ENCODE measurements at regions not wholly inside any gene's neighbourhood (a gene's known extent, or its start where the extent isn't known, plus 50 kb on each side); places are given as distances from the start of the nearest gene placed in this dataset.

GRCh38 chr2:120917886-120918285, 182.2 kb downstream of the GLI2 start:
- DNase-seq (ENCODE audit: low read depth in 2 of 2): no peak

GRCh38 chr2:120919216-120919615, 183.5 kb downstream of the GLI2 start:
- no peak for DNase-seq (ENCODE audit: low read depth in 2 of 2)

DNA sequence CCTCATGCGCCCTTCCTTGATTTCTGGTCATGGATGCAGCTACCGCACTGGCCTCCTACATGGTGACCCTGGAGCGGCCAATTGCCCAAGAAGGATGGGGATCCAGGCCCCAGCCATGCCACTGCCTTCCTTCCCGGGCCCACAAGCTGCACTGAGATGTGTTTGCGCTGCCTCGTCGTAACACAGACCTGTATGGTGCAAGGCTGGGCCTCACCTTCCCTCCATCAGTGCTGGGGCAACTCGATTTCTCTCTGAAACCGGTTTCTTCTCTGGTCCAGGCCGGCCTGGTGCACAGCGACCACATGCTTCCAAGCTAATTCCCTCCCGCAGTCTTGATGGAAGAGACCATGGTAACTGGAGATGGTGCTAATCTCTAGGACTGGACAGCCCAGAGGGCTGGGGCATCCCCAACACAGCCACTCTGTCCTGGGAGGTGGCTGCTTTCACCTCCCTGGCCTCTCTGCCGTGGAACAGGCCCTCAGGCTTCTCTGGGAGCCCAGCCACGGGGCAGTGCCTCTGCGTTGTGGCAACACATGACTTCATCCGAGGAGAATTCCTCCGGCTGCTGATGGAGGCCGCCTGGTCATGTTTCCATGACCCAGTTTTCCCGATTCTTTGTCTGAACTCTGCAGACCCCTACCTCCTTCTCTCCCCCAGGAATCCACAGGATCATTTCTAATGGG, 184.2 kb downstream of the GLI2 start:
- no peak for DNase-seq (ENCODE audit: low read depth in 2 of 2)

DNA sequence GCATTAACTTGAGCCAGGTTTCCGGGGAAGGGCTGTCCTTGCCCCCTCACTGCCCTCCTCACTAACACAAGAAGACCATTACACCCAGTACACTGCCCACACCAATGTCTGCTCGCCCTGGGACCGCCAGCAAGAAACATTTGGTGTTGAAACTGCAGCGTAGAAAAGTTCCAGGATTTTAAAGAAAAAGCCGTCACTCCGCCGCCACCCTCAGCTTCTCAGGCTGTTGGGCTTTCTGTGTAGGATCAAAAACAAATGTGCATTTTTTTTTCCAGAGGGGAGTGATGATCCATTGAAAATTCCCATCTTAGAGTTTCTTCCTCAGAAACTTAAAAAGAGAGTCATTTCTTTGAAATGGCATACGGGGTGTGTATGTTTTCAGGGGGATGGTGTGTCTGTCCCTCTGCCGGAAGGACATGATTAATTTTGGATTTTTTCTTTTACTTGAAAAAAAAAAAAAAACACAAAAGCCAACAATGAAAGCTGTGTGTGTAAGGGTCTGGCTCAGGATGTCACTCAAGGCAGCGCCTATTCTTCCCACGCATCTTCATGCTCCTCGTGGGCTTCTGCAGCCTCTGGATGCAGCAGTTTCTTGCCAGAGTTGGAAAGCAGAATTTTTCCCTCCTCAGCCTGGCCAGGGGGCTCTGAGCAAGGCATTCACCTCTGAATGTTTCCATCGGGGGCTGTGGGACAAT, 184.9 kb downstream of the GLI2 start:
- DNase-seq (ENCODE audit: low read depth in 2 of 2): no peak

GRCh38 chr2:120921457-120921856, 185.8 kb downstream of the GLI2 start:
- DNase-seq (ENCODE audit: low read depth in 2 of 2): no peak

DNA sequence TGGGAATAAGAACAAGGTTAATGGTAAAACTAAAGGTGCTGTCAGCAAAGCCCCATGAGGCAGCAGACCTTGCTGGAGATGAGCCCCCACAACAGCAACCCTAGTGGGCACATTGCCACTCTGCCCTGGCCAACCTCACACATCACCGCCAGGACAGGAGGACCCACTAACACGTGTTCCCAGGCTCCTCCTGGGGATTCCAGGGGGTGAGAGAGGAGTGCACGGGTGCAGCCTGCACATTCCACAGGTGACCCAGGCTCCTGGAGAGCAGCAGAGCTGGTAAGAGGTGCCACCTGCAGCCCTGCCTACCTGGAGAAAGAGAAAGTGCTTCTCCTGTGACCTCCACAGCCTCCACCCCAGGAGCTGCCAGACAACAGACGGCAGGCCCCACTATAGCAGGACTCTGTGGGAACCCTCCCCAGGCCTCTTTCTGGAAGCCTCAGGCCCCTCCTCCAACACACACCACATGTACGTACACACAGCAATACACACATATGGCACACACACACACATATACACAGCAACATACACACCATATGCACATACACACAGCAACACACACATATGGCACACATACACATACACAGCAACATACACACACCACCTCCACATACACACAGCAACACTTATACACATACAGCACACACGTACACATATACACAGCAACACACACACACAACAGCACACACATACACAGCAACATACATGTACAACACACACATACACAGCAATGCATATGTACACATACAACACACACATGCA, 187.1 kb downstream of the GLI2 start:
- no peak for DNase-seq (ENCODE audit: low read depth in 2 of 2)

DNA sequence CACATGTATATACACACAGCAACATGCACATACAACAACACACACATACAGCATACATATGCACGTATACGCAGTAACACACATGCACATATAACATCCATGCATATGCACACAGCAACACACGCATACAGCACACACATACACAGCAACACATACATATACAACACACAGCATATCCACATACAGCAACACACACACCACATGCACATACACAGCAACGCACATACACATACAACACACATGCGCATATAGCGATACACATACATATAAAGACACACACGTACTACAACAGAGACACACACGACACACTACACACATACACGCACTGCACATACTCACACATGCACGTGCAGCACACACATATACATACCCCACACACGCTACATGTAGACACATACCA, 187.8 kb downstream of the GLI2 start:
- DNase-seq (ENCODE audit: low read depth in 2 of 2): no peak

DNA sequence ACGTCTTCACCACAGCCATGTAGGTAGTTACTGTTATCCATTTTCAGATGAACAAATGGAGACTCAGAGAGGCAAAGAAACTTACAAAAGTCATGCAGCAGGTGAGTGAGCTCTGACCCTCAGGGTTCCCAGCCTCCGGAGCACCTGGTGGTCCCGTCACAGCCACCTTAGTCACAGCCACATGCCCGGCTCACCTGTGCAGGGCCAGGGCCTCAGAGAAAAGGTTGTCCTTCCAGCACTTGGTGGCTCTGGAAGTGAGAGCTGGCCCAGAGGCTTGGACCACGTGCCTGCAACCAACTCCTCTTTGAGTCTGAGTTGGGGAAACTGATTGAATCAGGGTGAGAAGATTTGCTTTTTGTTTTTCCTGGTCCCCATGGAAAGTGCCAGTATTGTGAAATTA, 189.3 kb downstream of the GLI2 start:
- no peak for DNase-seq (ENCODE audit: low read depth in 2 of 2)

DNA sequence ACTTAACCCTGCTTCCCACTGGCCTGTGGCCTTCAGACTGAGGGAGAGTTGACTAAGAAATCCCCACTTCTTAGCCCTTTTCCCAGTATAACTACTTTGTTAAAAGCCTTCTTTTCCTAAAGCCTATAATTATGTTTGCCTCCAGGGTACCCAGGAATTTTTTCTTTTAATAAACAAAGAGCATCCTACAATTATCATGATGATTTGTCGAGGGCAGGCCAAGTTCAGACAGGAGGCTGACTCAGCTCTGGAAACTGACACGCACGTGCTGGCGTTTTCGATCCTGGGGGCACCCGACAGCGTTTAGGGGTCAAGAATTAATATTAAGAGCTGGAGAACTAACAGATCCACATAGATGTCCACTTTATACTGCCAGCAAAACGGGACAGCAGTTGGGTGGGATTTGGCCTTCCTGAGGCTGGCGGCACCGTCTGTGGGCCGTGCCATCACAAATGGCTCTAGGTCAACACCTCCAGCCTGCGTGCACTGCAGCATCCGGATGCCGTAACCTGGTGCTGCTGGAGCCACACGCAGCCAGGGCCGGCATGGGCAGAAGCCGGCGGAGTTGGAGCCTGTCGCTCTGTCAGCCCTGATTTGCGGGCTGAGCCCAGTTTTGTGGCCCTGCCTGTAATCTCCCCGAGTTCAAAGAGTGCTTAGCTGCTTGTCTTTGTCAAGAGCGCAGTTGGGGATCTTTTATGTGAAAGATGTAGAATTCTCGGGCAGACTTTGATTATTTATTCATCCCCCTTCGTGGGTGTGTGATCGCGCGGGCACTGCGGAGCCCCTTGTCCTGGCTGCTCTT, 191.0 kb downstream of the GLI2 start:
- DNase-seq (ENCODE audit: low read depth in 2 of 2): no peak

DNA sequence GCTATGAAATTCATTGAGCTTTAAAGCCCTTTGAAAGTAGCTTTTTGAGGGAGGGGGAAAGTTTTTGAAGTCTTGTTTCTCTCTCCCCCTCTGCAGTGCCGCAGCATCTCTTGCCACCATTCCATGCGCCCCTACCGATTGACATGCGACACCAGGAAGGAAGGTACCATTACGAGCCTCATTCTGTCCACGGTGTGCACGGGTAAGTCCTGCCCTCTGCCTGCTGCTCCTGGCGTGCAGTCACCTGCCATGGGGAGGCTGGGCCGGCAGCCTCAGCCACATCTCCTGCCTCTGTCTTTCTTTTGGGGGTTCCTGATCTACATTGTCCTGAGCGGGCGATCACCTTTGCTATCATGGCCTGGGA, 191.6 kb downstream of the GLI2 start:
- DNase-seq (ENCODE audit: low read depth in 2 of 2): no peak

GRCh38 chr2:120929829-120930228, 194.2 kb downstream of the GLI2 start:
- no peak for DNase-seq (ENCODE audit: low read depth in 2 of 2)

DNA sequence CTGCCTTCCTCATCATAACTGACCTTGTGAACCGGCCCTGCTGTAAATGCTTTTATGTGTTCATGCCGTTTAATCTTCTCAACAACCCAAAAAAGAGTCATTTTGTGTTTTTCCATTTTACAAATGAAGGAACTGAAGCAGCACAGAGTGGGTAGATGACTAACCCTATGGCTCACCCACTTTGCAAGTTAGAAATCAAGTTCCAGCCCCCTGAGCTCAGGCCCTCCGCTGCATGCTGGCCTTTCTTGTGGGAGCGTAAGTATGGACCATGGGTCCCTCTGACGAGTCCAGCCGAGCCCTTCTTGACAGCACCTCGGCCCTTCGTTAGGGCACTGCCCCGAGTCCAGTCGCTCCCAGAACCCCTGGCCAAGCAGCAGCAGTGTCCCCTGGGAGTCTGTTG, 194.6 kb downstream of the GLI2 start:
- no peak for DNase-seq (ENCODE audit: low read depth in 2 of 2)

DNA sequence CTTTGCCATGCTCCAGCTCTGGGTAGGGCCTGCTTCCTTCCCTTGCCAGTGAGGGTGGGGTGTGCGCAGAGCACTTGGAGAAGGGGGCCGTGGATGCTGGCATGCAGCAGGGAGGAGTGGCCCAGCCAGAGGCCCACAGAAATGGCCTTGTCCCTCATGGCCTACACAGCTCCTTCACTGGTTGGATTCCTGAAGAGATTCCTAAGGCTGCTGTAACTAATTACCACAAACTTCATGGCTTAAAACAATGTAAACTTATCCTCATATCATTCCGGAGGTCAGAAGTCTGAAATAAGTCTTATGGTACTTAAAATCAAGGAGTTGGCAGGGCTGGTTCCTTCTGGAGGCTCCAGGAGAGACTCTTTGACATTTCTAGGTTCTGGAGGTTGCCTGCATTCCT, 195.2 kb downstream of the GLI2 start:
- DNase-seq (ENCODE audit: low read depth in 2 of 2): no peak

GRCh38 chr2:120932472-120932871, 196.8 kb downstream of the GLI2 start:
- DNase-seq (ENCODE audit: low read depth in 2 of 2): no peak

DNA sequence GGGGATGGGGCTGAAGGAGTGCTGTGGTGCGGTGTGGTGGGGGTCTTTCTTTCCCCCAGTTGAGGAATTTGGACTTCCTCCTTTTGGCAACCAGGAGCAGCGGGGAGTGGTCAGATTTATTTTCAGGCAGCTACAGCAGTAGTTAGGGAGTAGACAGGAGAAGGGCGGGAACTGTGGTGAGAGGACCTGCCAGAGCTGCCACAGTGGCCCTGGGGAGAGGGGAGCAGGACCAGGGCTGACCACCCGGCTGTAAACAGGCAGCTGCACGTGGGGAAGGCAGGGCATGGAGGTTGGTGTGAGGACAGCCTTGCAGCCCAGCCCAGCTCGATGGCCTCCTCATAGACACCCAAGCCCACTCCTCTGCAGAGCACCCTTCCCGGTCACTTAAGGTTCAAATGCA, 197.2 kb downstream of the GLI2 start:
- no peak for DNase-seq (ENCODE audit: low read depth in 2 of 2)

DNA sequence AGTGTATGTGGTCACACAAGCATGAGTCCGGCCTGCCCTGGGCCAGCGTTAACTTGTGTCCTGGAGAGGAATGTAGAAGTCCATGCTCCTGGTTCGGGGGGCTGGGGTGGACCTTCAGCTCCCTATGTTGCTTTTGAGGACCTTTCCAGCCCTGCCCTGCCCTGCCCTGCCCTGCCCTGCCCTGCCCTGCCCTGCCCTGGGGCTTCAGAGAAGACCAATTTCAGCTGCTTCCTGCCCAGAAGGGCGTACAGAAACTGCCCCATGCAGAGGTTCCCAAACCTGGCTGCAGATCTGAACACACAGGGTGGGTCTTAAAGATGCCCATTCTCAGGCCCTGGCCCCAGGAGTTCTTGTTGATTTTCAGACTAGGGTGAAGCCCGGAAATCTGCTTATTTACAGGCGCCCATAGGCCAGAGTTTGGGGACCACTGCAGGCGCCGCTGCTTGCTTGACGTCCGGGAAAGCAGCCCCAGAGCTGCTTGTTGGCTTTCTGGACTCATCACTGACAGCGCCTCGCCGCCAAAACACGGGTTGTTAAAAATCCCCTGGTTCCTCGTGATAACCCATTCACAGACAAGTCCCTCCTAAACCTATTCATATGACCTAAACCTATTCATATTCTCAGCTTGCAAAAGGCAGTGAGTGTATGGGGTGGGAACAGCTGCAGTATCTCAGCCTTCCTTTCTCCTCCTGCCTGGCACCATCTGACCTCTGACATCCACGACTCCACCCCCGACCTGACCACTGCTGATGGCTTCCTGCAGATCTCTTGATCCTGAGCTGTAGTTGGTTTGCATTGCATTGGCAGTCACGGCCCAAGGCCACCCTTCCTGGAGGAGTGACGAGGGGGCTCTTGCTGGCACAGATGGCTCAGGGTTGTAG, 198.3 kb downstream of the GLI2 start:
- no peak for DNase-seq (ENCODE audit: low read depth in 2 of 2)

GRCh38 chr2:120934574-120935338, 199.1 kb downstream of the GLI2 start:
- DNase-seq (ENCODE audit: low read depth in 2 of 2): no peak

- no peak for DNase-seq (ENCODE audit: low read depth in 2 of 2)
Measured at GRCh38 chr2:120935339-120936313, 200.0 kb downstream of the GLI2 start.
